OCI-LY7 (cell line): ENCODE measurements at regions not wholly inside any gene's neighbourhood (a gene's known extent, or its start where the extent isn't known, plus 50 kb on each side); places are given as distances from the start of the nearest gene placed in this dataset.

Experiments used
- CTCF ChIP-seq: fragments of 200-600 bp; sonication (generic); conservative IDR thresholded peaks from 2 replicates; pipeline ENCODE4 v1.5.1; 2014; ENCODE audit warnings: mild to moderate bottlenecking, antibody characterized with exemption, low read length, moderate library complexity, mixed read lengths
- EZH2phosphoT487 ChIP-seq: fragments of 200-600 bp; sonication (generic); IDR thresholded peaks from 2 replicates; pipeline ENCODE4 v1.6.1; 2018; ENCODE audit warnings: low read depth, borderline replicate concordance, mild to moderate bottlenecking, mixed run types, antibody characterized with exemption, low read length, moderate library complexity, mixed read lengths

GRCh38 chr2:160747501-160748170 lies 254.0 kb upstream of the RBMS1 start:
- TF ChIP-seq CTCF (no peak), EZH2phosphoT487 (no peak)
